Spleen (tissue), 11 donors: ENCODE measurements at regions not wholly inside any gene's neighbourhood (a gene's known extent, or its start where the extent isn't known, plus 50 kb on each side); places are given as distances from the start of the nearest gene placed in this dataset.

Experiments used
- DNase-seq: peaks from one replicate; pipeline ENCODE4 v3.0.0-alpha.2; 2020
- H3K27ac ChIP-seq, 8 donors: fragments of 200-600 bp; sonication (generic) in 7 of 8; 1 replicate in 4 of 8; 2 replicates in 4 of 8; pipeline versions ENCODE4 v1.5.0 to v1.8.0; 2016 to 2021; ENCODE audit warnings: inconsistent platforms in 4 of 8, mild to moderate bottlenecking in 4 of 8, moderate library complexity in 1 of 8
- H3K27me3 ChIP-seq, 7 donors: fragments of 200-600 bp; sonication (generic) in 6 of 7; replicated peaks in 1 of 7; 1 replicate in 4 of 7; 2 replicates in 3 of 7; pipeline versions ENCODE4 v1.5.0 to v1.8.0; 2016 to 2021; ENCODE audit warnings: inconsistent platforms in 3 of 7, mild to moderate bottlenecking in 1 of 7
- H3K36me3 ChIP-seq, 6 donors: fragments of 200-600 bp; sonication (generic) in 5 of 6; 1 replicate in 4 of 6; 2 replicates in 2 of 6; pipeline versions ENCODE4 v1.5.0 to v1.8.0; 2016 to 2021; ENCODE audit warnings: inconsistent platforms in 2 of 6
- H3K4me1 ChIP-seq, 6 donors: fragments of 200-600 bp; sonication (generic) in 5 of 6; 1 replicate in 3 of 6; 2 replicates in 3 of 6; pipeline versions ENCODE4 v1.5.0 to v1.8.0; 2016 to 2021; ENCODE audit warnings: inconsistent platforms in 3 of 6
- H3K4me3 ChIP-seq, 8 donors: fragments of 200-600 bp; sonication (generic) in 7 of 8; 1 replicate in 4 of 8; 2 replicates in 4 of 8; pipeline versions ENCODE4 v1.5.0 to v1.8.0; 2016 to 2021; ENCODE audit warnings: inconsistent platforms in 4 of 8, mild to moderate bottlenecking in 4 of 8, moderate library complexity in 2 of 8
- H3K9me3 ChIP-seq, 8 donors: fragments of 200-600 bp; sonication (generic) in 7 of 8; 1 replicate in 4 of 8; 2 replicates in 4 of 8; pipeline versions ENCODE4 v1.5.0 to v1.8.0; 2016 to 2021; ENCODE audit warnings: inconsistent platforms in 4 of 8
- POLR2A ChIP-seq, 3 donors: fragments of 450-650 bp; IDR thresholded peaks; one replicate each; pipeline ENCODE4 v1.5.1; 2017; ENCODE audit warnings: antibody characterized with exemption in 3 of 3, mild to moderate bottlenecking in 1 of 3
- POLR2AphosphoS5 ChIP-seq, 3 donors: sonication (generic); formaldehyde crosslinking; IDR thresholded peaks; one replicate each; pipeline ENCODE4 v1.5.1; 2017; ENCODE audit warnings: antibody characterized with exemption in 3 of 3
- WGBS, 5 donors: extraction: QIAGEN DNeasy Blood & Tissue Kit in 3 of 5; methylation state at CpG; one replicate each; pipeline versions ENCODE4 v1.1.5 to v1.1.7; 2013 to 2018; 5-methylcytosine and 5-hydroxymethylcytosine counted together
- intact Hi-C: fragments of 100-400 bp; cut with DNase I; formaldehyde crosslinking; loops from one replicate; pipeline ENCODE4 v1.15.0; 2023; ENCODE audit warnings: low total_unique reads
- TF ChIP-seq, protein P1 (sequence below), 11 experiments: fragments of 200-600 bp in 7 of 11; fragments of 450-650 bp in 4 of 11; sonication (generic) in 4 of 11; IDR thresholded peaks in 8 of 11; conservative IDR thresholded peaks in 3 of 11; 1 replicate in 7 of 11; 2 replicates in 4 of 11; pipeline versions ENCODE4 v1.4.0 to v1.8.0; 2016 to 2021; ENCODE audit warnings: antibody characterized with exemption in 11 of 11, inconsistent platforms in 4 of 11, mild to moderate bottlenecking in 1 of 11
- donor health status: healthy with polysubstance abuse.
- donor health status: DM: no; HTN: no; CAD: no; lungs with moderate emphysema.
- donor health status: DM: no; HTN: no; CAD: no.
- donor health status: Bipolar disorder and iron deficiency.
- donor health status: healthy.
- donor health status: DM: no; HTN: no; CAD: no.
- donor health status: DM: yes; HTN: yes; CAD: no.

DNA sequence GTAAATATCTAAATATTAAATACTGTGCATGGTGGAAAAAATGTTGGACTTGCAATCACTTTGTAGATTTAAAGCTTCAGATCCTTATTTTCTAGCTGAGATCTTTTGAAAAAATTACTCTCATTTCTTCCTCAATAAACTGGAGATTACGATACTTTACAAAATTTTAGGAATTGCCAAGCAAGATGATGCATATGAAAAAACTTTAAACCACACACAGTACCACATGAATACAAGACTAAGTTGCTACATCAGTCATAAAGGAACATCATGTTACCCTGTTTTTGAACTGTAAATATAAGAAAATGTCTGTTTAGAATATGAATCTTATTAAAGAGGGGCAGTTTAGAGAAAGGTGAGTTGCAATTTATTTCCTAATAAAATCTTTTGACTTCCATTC is 703.6 kb upstream of the NUDT12 start:
- Histone ChIP-seq H3K36me3 (no peaks in the 10 kb centered on the region), H3K9me3 (peaks cover 0 to 4% (median 0%) of the 10 kb centered on the region in 8 donors), H3K4me3 (no peak overlapping the region), H3K27ac (no peak overlapping the region), H3K4me1 (no peaks in the 10 kb centered on the region), H3K27me3 (no peaks in the 10 kb centered on the region)
- DNase-seq: no peak
- intact Hi-C loops: no loop called here
- 70 to 93% (median 82%) methylated on average over 1 of the region's 1 CpG for WGBS, 5 donors
- TF ChIP-seq POLR2AphosphoS5 (IDR thresholded peaks at IDR 0.05): no peak

DNA sequence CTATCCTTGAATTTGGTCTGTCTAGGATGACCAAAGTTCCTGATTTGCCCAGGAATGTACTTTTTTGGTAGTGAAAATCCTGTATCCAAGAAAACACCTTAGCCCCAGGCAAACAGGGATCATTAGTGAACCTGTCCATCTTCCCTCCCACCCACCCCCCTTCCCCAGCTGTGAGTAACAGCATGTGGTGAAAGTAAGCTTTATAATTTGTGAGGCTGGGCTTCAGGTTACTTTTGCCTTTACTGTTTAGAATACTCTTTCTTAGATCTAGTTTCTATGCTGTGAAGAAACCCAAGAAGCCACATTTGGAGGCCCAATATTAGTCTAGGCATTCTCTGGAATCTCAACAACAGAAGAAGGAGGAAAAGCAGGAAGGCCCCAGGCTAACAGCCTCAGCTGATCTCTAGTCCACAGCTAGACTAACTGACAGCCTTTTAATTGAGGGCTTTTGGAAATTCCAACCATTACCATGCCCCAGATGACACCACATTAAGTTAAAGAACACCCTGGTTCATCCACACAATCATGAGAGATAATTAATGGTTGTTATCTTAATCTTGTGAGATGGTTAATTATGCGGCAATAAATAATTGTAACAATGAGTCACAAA is 703.0 kb upstream of the NUDT12 start:
- Histone ChIP-seq H3K4me1 (no peaks in the 10 kb centered on the region), H3K27me3 (no peaks in the 10 kb centered on the region), H3K4me3 (no peak overlapping the region), H3K27ac (no peak overlapping the region), H3K36me3 (no peaks in the 10 kb centered on the region), H3K9me3 (peaks cover 0 to 4% (median 0%) of the 10 kb centered on the region in 8 donors)
- DNase-seq: no peak
- TF ChIP-seq POLR2AphosphoS5 (IDR thresholded peaks at IDR 0.05) (no peak), POLR2A (IDR thresholded peaks at IDR 0.05) (no peak)
- TF ChIP-seq, protein P1, sequence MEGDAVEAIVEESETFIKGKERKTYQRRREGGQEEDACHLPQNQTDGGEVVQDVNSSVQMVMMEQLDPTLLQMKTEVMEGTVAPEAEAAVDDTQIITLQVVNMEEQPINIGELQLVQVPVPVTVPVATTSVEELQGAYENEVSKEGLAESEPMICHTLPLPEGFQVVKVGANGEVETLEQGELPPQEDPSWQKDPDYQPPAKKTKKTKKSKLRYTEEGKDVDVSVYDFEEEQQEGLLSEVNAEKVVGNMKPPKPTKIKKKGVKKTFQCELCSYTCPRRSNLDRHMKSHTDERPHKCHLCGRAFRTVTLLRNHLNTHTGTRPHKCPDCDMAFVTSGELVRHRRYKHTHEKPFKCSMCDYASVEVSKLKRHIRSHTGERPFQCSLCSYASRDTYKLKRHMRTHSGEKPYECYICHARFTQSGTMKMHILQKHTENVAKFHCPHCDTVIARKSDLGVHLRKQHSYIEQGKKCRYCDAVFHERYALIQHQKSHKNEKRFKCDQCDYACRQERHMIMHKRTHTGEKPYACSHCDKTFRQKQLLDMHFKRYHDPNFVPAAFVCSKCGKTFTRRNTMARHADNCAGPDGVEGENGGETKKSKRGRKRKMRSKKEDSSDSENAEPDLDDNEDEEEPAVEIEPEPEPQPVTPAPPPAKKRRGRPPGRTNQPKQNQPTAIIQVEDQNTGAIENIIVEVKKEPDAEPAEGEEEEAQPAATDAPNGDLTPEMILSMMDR (IDR thresholded peaks at IDR 0.05 in 8 of 11, conservative IDR thresholded peaks at IDR 0.05 in 3 of 11): no peak
- 77 to 90% (median 85%) methylated on average over 1 of the region's 1 CpG for WGBS, 5 donors
- intact Hi-C loops: no loop called here

DNA sequence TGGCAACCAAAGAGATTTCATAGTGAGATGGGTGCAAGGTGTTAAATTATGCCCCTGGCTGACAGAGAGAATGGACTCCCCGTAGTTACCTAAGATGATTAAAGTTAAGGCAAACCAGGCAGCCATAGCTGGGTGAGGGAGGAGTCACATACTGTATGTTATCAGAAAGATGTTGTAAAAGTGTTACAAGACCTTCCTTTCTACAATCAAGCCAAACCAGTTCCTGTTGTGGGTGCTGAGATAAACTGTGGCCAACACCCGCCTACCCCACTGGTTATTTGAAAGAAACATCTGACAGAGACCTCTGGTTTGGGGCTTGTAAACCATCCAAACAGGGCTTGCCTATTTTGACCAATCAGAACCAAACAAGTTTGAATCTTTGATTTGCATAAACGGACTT is 684.7 kb upstream of the NUDT12 start:
- TF ChIP-seq POLR2AphosphoS5 (IDR thresholded peaks at IDR 0.05) (no peak), POLR2A (IDR thresholded peaks at IDR 0.05) (no peak)
- TF ChIP-seq, protein P1 (IDR thresholded peaks at IDR 0.05 in 8 of 11, conservative IDR thresholded peaks at IDR 0.05 in 3 of 11): no peak
- no peak overlapping the region for H3K4me3 ChIP-seq
- intact Hi-C loops: no loop called here
- WGBS, 5 donors: 63 to 82% (median 68%) methylated on average over 3 of the region's 3 CpGs
- H3K27ac ChIP-seq: no peak overlapping the region
- no peaks in the 10 kb centered on the region for H3K9me3 ChIP-seq
- no peak for DNase-seq
- no peaks in the 10 kb centered on the region for H3K27me3 ChIP-seq
- no peaks in the 10 kb centered on the region for H3K36me3 ChIP-seq
- H3K4me1 ChIP-seq: no peaks in the 10 kb centered on the region

DNA sequence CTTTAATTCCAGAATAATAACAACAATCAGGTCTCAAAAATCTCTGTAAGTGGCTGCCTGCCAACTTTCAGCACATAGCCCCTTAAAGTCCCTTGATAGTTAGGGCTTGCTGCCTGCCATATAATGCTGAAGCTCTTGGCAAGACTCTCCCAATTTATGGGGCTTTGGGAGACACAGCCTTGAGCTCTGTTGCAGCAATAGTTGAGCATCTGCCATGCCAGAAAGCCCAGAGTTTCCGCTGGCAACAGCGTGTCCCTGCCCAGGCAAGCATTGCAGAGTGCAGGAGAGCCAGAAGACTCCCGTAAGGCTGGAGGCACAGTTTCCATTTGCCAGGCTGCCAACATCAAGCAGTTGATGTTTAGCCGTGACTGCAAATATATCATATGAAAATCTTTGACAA is 678.5 kb upstream of the NUDT12 start:
- Histone ChIP-seq H3K4me3 (no peak overlapping the region), H3K36me3 (no peaks in the 10 kb centered on the region), H3K27ac (no peak overlapping the region), H3K27me3 (no peaks in the 10 kb centered on the region), H3K4me1 (no peaks in the 10 kb centered on the region), H3K9me3 (no peaks in the 10 kb centered on the region)
- no peak for DNase-seq
- TF ChIP-seq POLR2A (IDR thresholded peaks at IDR 0.05) (no peak), POLR2AphosphoS5 (IDR thresholded peaks at IDR 0.05) (no peak)
- TF ChIP-seq, protein P1 (IDR thresholded peaks at IDR 0.05 in 8 of 11, conservative IDR thresholded peaks at IDR 0.05 in 3 of 11): no peak
- intact Hi-C loops: no loop called here
- 85 to 96% (median 88%) methylated on average over 4 of the region's 4 CpGs for WGBS, 5 donors

DNA sequence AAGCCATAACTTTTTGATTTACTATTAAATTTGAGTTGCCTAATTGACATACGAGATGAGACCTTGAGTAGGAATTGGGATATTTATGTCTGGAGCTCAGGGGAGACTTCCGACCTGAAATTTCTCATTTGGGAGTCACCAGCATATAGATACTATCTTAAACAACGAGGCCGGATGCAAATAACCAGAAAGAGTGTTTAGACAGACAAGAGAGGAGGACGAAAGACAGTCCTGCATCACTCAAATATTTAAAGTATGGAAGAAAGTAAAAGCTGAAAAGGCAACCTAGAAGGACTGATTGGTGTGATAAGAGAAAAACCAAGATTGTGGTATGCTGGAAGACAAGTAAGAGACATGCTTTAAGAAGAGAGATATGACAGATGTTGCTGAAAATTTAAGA is 675.0 kb upstream of the NUDT12 start:
- Histone ChIP-seq H3K9me3 (peaks cover 0 to under 1% (median 0%) of the 10 kb centered on the region in 8 donors), H3K27ac (no peak overlapping the region), H3K27me3 (no peaks in the 10 kb centered on the region), H3K36me3 (no peaks in the 10 kb centered on the region), H3K4me1 (no peaks in the 10 kb centered on the region), H3K4me3 (no peak overlapping the region)
- WGBS, 5 donors: 62 to 74% (median 74%) methylated on average over 5 of the region's 5 CpGs
- TF ChIP-seq, protein P1 (IDR thresholded peaks at IDR 0.05 in 8 of 11, conservative IDR thresholded peaks at IDR 0.05 in 3 of 11): no peak
- TF ChIP-seq POLR2A (IDR thresholded peaks at IDR 0.05): no peak
- TF ChIP-seq POLR2AphosphoS5 (IDR thresholded peaks at IDR 0.05): no peak
- no peak for DNase-seq
- intact Hi-C loops: no loop called here
